PC-3 (cell line): ENCODE measurements at regions not wholly inside any gene's neighbourhood (a gene's known extent, or its start where the extent isn't known, plus 50 kb on each side); places are given as distances from the start of the nearest gene placed in this dataset.

Experiments
- ATAC-seq: fragments of 200-7000 bp; cut with Tn5 transposase; 2 replicates; pipeline ENCODE4 v1.9.1; 2020; ENCODE audit warnings: mild to moderate bottlenecking, moderate library complexity
- BruUV-seq: library from RNA; stranded (reverse); fragments of 400-500 nt; replicated peaks from 2 replicates; lab custom pipeline; 2021; lab: Mats Ljungman, UMichigan
- CTCF ChIA-PET: fragments of 300-600 bp; sonication (Branson Sonifier 250); formaldehyde crosslinking; loops from one replicate; lab custom pipeline; 2022; ENCODE audit warnings: antibody characterized with exemption; lab: Charles Lee
- POLR2A ChIA-PET: fragments of 300-600 bp; sonication (Branson Sonifier 250); formaldehyde crosslinking; loops from one replicate; lab custom pipeline; 2022; ENCODE audit warnings: antibody characterized with exemption; ENCODE audit not compliant: unreplicated experiment; lab: Charles Lee
- DNase-seq: peaks from one replicate; pipeline ENCODE4 v3.0.0-alpha.2; 2015
- H2AFZ ChIP-seq: fragments of 300-600 bp; sonication (generic); 2 replicates; pipeline ENCODE4 v1.6.0; 2016; ENCODE audit warnings: antibody characterized with exemption, low read length
- H3F3A ChIP-seq: fragments of 300-600 bp; sonication (generic); one replicate; pipeline ENCODE4 v1.6.0; 2017; ENCODE audit warnings: antibody characterized with exemption, low read length, control low read depth, mild to moderate bottlenecking; ENCODE audit not compliant: unreplicated experiment
- H3K27ac ChIP-seq: fragments of 300-600 bp; sonication (generic); 2 replicates; pipeline ENCODE4 v1.5.1; 2016; ENCODE audit warnings: mild to moderate bottlenecking, low read length
- H3K27me3 ChIP-seq: fragments of 300-600 bp; sonication (generic); 2 replicates; pipeline ENCODE4 v1.6.1; 2016; ENCODE audit warnings: low read length, mixed read lengths
- H3K36me3 ChIP-seq: fragments of 300-600 bp; sonication (generic); 2 replicates; pipeline ENCODE4 v1.6.1; 2016; ENCODE audit warnings: low read depth, mixed run types, low read length, mixed read lengths
- H3K4me1 ChIP-seq: fragments of 300-600 bp; sonication (generic); 2 replicates; pipeline ENCODE4 v1.5.1; 2016; ENCODE audit warnings: low read length; ENCODE audit not compliant: insufficient read depth
- H3K4me2 ChIP-seq: fragments of 300-600 bp; sonication (generic); 2 replicates; pipeline ENCODE4 v1.6.0; 2016; ENCODE audit warnings: low read length
- H3K4me3 ChIP-seq: fragments of 300-600 bp; sonication (generic); 2 replicates; pipeline ENCODE4 v1.5.1; 2016; ENCODE audit warnings: mild to moderate bottlenecking, low read length, mixed read lengths
- H3K79me2 ChIP-seq: fragments of 300-600 bp; sonication (generic); 2 replicates; pipeline ENCODE4 v1.6.1; 2017; ENCODE audit warnings: low read length, mixed read lengths
- H3K9ac ChIP-seq: fragments of 300-600 bp; sonication (generic); 2 replicates; pipeline ENCODE4 v1.6.0; 2016; ENCODE audit warnings: mild to moderate bottlenecking, low read length
- H3K9me2 ChIP-seq: fragments of 300-600 bp; sonication (generic); replicated peaks from 2 replicates; pipeline ENCODE4 v1.6.1; 2016; ENCODE audit warnings: mixed run types, low read length, mixed read lengths
- H3K9me3 ChIP-seq: fragments of 300-600 bp; sonication (generic); 2 replicates; pipeline ENCODE4 v1.6.1; 2016; ENCODE audit warnings: low read length, mixed read lengths
- H4K20me1 ChIP-seq: fragments of 300-600 bp; sonication (generic); 2 replicates; pipeline ENCODE4 v1.6.1; 2016; ENCODE audit warnings: low read length, mixed read lengths
- CTCF ChIP-seq: fragments of 300-600 bp; sonication (generic); conservative IDR thresholded peaks from 2 replicates; pipeline ENCODE4 v1.5.1; 2017; ENCODE audit warnings: antibody characterized with exemption, low read depth, mild to moderate bottlenecking, low read length
- EZH2 ChIP-seq: fragments of 300-600 bp; sonication (generic); IDR thresholded peaks from one replicate; pipeline ENCODE4 v1.6.1; 2017; ENCODE audit warnings: antibody characterized with exemption, mild to moderate bottlenecking, low read length; ENCODE audit not compliant: unreplicated experiment
- EZH2phosphoT487 ChIP-seq: fragments of 300-600 bp; sonication (generic); IDR thresholded peaks from 2 replicates; pipeline ENCODE4 v1.6.1; 2018; ENCODE audit warnings: mild to moderate bottlenecking, antibody characterized with exemption, low read length, borderline replicate concordance
- intact Hi-C: fragments of 100-400 bp; cut with micrococcal nuclease; formaldehyde crosslinking; loops from 2 replicates; pipeline ENCODE4 v1.9.0; 2023

GRCh38 chr2:118642501-118642900 is 204.9 kb downstream of the EN1 start:
- Histone ChIP-seq H3K27me3 (0 out of 2 replicates have a peak, but pooled peaks cover 9% of the 10 kb centered on the region), H3K9me2 (0 out of 2 replicates have a peak, but pooled peaks cover 3% of the 10 kb centered on the region), H3F3A (no peaks in the 10 kb centered on the region), H3K4me3 (no peak overlapping the region), H3K9me3 (no peaks in the 10 kb centered on the region), H2AFZ (no peak overlapping the region), H3K27ac (no peak overlapping the region), H3K4me2 (no peak overlapping the region), H3K4me1 (no peaks in the 10 kb centered on the region), H3K79me2 (no peaks in the 10 kb centered on the region), H3K9ac (no peak overlapping the region), H4K20me1 (no peaks in the 10 kb centered on the region), H3K36me3 (no peaks in the 10 kb centered on the region)
- no peak for ATAC-seq
- no peak for DNase-seq
- ChIA-PET CTCF (no interaction called here), POLR2A (no interaction called here)
- TF ChIP-seq EZH2 (no peak), EZH2phosphoT487 (no peak), CTCF (no peak)
- intact Hi-C loops = no loop called here
- no TSS peak for BruUV-seq

GRCh38 chr2:118641711-118642110 is 205.7 kb downstream of the EN1 start:
- Histone ChIP-seq H3K27me3 (0 out of 2 replicates have a peak, but pooled peaks cover 9% of the 10 kb centered on the region), H3K9me2 (0 out of 2 replicates have a peak, but pooled peaks cover 3% of the 10 kb centered on the region), H4K20me1 (no peaks in the 10 kb centered on the region), H3K4me2 (no peak overlapping the region), H3K9ac (no peak overlapping the region), H2AFZ (no peak overlapping the region), H3K27ac (no peak overlapping the region), H3K36me3 (no peaks in the 10 kb centered on the region), H3F3A (no peaks in the 10 kb centered on the region), H3K79me2 (no peaks in the 10 kb centered on the region), H3K9me3 (no peaks in the 10 kb centered on the region), H3K4me3 (no peak overlapping the region), H3K4me1 (no peaks in the 10 kb centered on the region)
- no peak for TF ChIP-seq EZH2phosphoT487
- no peak for TF ChIP-seq CTCF
- no peak for TF ChIP-seq EZH2
- ChIA-PET CTCF (interaction anchor here (0.6 kb wide), 1 partner anchor 53 kb away, joined by 4 read pairs; no protein-coding TSS in a partner anchor), POLR2A (no interaction called here)
- intact Hi-C loops = no loop called here
- no TSS peak for BruUV-seq
- DNase-seq (no peak), ATAC-seq (no peak)

- Histone ChIP-seq H3K27ac (no peak overlapping the region), H3K4me3 (no peak overlapping the region), H3K4me1 (no peaks in the 10 kb centered on the region), H3K9me3 (no peaks in the 10 kb centered on the region), H3K36me3 (no peaks in the 10 kb centered on the region), H3F3A (no peaks in the 10 kb centered on the region), H3K27me3 (peaks cover 27% of the 10 kb centered on the region), H3K9ac (no peak overlapping the region), H3K9me2 (0 out of 2 replicates have a peak, but pooled peaks cover 3% of the 10 kb centered on the region), H3K79me2 (no peaks in the 10 kb centered on the region), H4K20me1 (no peaks in the 10 kb centered on the region), H2AFZ (no peak overlapping the region), H3K4me2 (no peak overlapping the region)
- TF ChIP-seq EZH2phosphoT487 (no peak), EZH2 (no peak), CTCF (no peak)
- BruUV-seq = no TSS peak
- POLR2A ChIA-PET = interaction anchor here (0.6 kb wide), 1 partner anchor 536 kb away, joined by 3 read pairs; no protein-coding TSS in a partner anchor
- ATAC-seq (no peak), DNase-seq (no peak)
- intact Hi-C loops = no loop called here
- CTCF ChIA-PET = no interaction called here
Measured at GRCh38 chr2:118639371-118639770, 208.1 kb downstream of the EN1 start.
